Hepatocyte (in vitro differentiated cells): ENCODE measurements at regions not wholly inside any gene's neighbourhood (a gene's known extent, or its start where the extent isn't known, plus 50 kb on each side); places are given as distances from the start of the nearest gene placed in this dataset.

Experiments used
- EZH2phosphoT487 ChIP-seq: fragments of 200-600 bp; sonication (generic); IDR thresholded peaks from one replicate; pipeline ENCODE4 v1.6.1; 2018; ENCODE audit warnings: antibody characterized with exemption, mild to moderate bottlenecking, low read depth, moderate library complexity; ENCODE audit not compliant: unreplicated experiment, severe bottlenecking
- TF ChIP-seq, protein P1 (sequence below): fragments of 200-600 bp; sonication (generic); IDR thresholded peaks from 2 replicates; pipeline ENCODE4 v1.5.1; 2016; ENCODE audit warnings: antibody characterized with exemption, mild to moderate bottlenecking; ENCODE audit not compliant: poor library complexity

- TF ChIP-seq, protein P1, sequence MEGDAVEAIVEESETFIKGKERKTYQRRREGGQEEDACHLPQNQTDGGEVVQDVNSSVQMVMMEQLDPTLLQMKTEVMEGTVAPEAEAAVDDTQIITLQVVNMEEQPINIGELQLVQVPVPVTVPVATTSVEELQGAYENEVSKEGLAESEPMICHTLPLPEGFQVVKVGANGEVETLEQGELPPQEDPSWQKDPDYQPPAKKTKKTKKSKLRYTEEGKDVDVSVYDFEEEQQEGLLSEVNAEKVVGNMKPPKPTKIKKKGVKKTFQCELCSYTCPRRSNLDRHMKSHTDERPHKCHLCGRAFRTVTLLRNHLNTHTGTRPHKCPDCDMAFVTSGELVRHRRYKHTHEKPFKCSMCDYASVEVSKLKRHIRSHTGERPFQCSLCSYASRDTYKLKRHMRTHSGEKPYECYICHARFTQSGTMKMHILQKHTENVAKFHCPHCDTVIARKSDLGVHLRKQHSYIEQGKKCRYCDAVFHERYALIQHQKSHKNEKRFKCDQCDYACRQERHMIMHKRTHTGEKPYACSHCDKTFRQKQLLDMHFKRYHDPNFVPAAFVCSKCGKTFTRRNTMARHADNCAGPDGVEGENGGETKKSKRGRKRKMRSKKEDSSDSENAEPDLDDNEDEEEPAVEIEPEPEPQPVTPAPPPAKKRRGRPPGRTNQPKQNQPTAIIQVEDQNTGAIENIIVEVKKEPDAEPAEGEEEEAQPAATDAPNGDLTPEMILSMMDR = no peak
- no peak for TF ChIP-seq EZH2phosphoT487
These were observed 136.5 kb downstream of the TXNL1 start for GRCh38 chr18:56501896-56502295.
